ENCODE measurements at regions not wholly inside any gene's neighbourhood (a gene's known extent, or its start where the extent isn't known, plus 50 kb on each side); places are given as distances from the start of the nearest gene placed in this dataset.

- Histone ChIP-seq H3K9me3 (ENCODE audit: low read depth, low read length) (no peaks in the 10 kb centered on the region), H3K4me3 (no peak overlapping the region), H3K36me3 (ENCODE audit: insufficient read depth, low read length) (no peaks in the 10 kb centered on the region), H3K27ac (no peak overlapping the region), H3K9ac (ENCODE audit: insufficient read length) (no peak overlapping the region)
- TF ChIP-seq FOXP2 (optimal IDR thresholded peaks at IDR 0.05; ENCODE audit: control extremely low read depth, extremely low read length, insufficient read depth) (no peak), POLR2AphosphoS5 (IDR thresholded peaks at IDR 0.05; ENCODE audit: borderline replicate concordance, low read depth, low read length) (no peak), EZH2 (IDR thresholded peaks at IDR 0.05) (no peak)
- DNase-seq (ENCODE audit: low read depth, low spot score): no peak
Measured at GRCh38 chr4:42806303-42806835, 86.1 kb upstream of the GRXCR1 start.

- no peak overlapping the region for H3K4me3 ChIP-seq
- H3K9me3 ChIP-seq (ENCODE audit: low read depth, low read length): no peaks in the 10 kb centered on the region
- TF ChIP-seq POLR2AphosphoS5 (IDR thresholded peaks at IDR 0.05; ENCODE audit: borderline replicate concordance, low read depth, low read length): no peak
- TF ChIP-seq EZH2 (IDR thresholded peaks at IDR 0.05): no peak
- TF ChIP-seq FOXP2 (optimal IDR thresholded peaks at IDR 0.05; ENCODE audit: control extremely low read depth, extremely low read length, insufficient read depth): no peak
Measured at GRCh38 chr4:42789041-42789567, 103.4 kb upstream of the GRXCR1 start.

DNA sequence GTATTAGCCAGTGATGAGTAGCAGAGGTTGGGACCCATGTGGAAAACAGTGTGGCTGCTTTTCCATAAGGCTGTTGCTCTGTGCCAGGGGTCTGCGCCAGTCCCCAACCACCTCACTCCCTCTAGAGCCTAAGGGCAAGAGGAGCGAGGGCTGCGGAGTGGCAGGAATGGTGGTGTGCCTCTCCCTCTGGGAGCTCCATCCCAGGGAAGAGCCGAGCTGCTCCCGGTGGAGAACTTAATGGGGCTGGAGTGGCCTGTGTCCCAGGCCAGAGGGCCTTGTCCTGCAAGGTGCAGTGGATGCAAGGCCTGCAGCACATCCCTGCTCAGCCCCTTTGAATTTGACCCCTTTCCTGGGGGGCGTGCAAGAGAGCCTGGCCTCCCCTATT is 105.4 kb upstream of the GRXCR1 start:
- Histone ChIP-seq H3K9ac (ENCODE audit: insufficient read length) (no peak overlapping the region), H3K9me3 (ENCODE audit: low read depth, low read length) (no peaks in the 10 kb centered on the region), H3K4me3 (no peak overlapping the region), H3K36me3 (ENCODE audit: insufficient read depth, low read length) (no peaks in the 10 kb centered on the region), H3K27ac (no peak overlapping the region)
- TF ChIP-seq EZH2 (IDR thresholded peaks at IDR 0.05) (no peak), POLR2AphosphoS5 (IDR thresholded peaks at IDR 0.05; ENCODE audit: borderline replicate concordance, low read depth, low read length) (no peak), FOXP2 (optimal IDR thresholded peaks at IDR 0.05; ENCODE audit: control extremely low read depth, extremely low read length, insufficient read depth) (no peak)
- no peak for DNase-seq (ENCODE audit: low read depth, low spot score)

More at GRCh38 chr4:42789041-42789567, 103.4 kb upstream of the GRXCR1 start:
- Histone ChIP-seq H3K27ac (no peak overlapping the region), H3K36me3 (ENCODE audit: insufficient read depth, low read length) (no peaks in the 10 kb centered on the region), H3K9ac (ENCODE audit: insufficient read length) (no peak overlapping the region)
- no peak for DNase-seq (ENCODE audit: low read depth, low spot score)

- no peak overlapping the region for H3K4me3 ChIP-seq
- TF ChIP-seq POLR2AphosphoS5 (IDR thresholded peaks at IDR 0.05; ENCODE audit: borderline replicate concordance, low read depth, low read length): no peak
- no peak for TF ChIP-seq EZH2 (IDR thresholded peaks at IDR 0.05)
- TF ChIP-seq FOXP2 (optimal IDR thresholded peaks at IDR 0.05; ENCODE audit: control extremely low read depth, extremely low read length, insufficient read depth): no peak
- DNase-seq (ENCODE audit: low read depth, low spot score): no peak
- H3K9me3 ChIP-seq (ENCODE audit: low read depth, low read length): no peaks in the 10 kb centered on the region
- no peak overlapping the region for H3K9ac ChIP-seq (ENCODE audit: insufficient read length)
- H3K36me3 ChIP-seq (ENCODE audit: insufficient read depth, low read length): no peaks in the 10 kb centered on the region
- H3K27ac ChIP-seq: no peak overlapping the region
Measured at GRCh38 chr4:42786350-42787078, 106.0 kb upstream of the GRXCR1 start.

GRCh38 chr4:42785817-42786216 is 106.7 kb upstream of the GRXCR1 start:
- Histone ChIP-seq H3K4me3 (no peak overlapping the region), H3K36me3 (ENCODE audit: insufficient read depth, low read length) (no peaks in the 10 kb centered on the region), H3K9me3 (ENCODE audit: low read depth, low read length) (no peaks in the 10 kb centered on the region), H3K9ac (ENCODE audit: insufficient read length) (no peak overlapping the region), H3K27ac (no peak overlapping the region)
- TF ChIP-seq EZH2 (IDR thresholded peaks at IDR 0.05): no peak
- TF ChIP-seq POLR2AphosphoS5 (IDR thresholded peaks at IDR 0.05; ENCODE audit: borderline replicate concordance, low read depth, low read length): no peak
- no peak for DNase-seq (ENCODE audit: low read depth, low spot score)

DNA sequence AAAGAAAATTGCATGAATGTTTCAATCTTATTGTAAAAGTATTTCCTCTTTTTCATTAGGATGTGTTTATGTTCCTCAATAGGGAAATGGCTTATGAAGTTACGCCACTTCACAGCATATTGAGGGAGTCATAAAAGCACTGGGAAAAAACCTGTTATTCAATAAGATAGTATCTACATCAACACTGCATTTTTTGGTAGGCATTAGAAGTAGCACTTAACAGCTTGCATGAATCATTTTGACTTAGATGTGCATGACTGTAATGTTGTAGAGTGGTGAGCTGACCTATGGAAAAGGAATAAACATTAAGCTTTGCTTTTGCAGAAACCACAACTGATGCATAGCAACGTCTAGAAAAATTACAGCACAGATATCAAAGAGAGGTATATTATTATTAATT is 111.2 kb upstream of the GRXCR1 start:
- no peak for DNase-seq (ENCODE audit: low read depth, low spot score)
- H3K9me3 ChIP-seq (ENCODE audit: low read depth, low read length): no peaks in the 10 kb centered on the region
- no peaks in the 10 kb centered on the region for H3K36me3 ChIP-seq (ENCODE audit: insufficient read depth, low read length)
- H3K9ac ChIP-seq (ENCODE audit: insufficient read length): no peak overlapping the region
- H3K4me3 ChIP-seq: no peak overlapping the region
- H3K27ac ChIP-seq: no peak overlapping the region
- TF ChIP-seq FOXP2 (optimal IDR thresholded peaks at IDR 0.05; ENCODE audit: control extremely low read depth, extremely low read length, insufficient read depth): no peak
- no peak for TF ChIP-seq EZH2 (IDR thresholded peaks at IDR 0.05)
- no peak for TF ChIP-seq POLR2AphosphoS5 (IDR thresholded peaks at IDR 0.05; ENCODE audit: borderline replicate concordance, low read depth, low read length)

- H3K9me3 ChIP-seq (ENCODE audit: low read depth, low read length): no peaks in the 10 kb centered on the region
- no peak overlapping the region for H3K27ac ChIP-seq
- no peaks in the 10 kb centered on the region for H3K36me3 ChIP-seq (ENCODE audit: insufficient read depth, low read length)
- H3K9ac ChIP-seq (ENCODE audit: insufficient read length): no peak overlapping the region
- no peak overlapping the region for H3K4me3 ChIP-seq
- no peak for DNase-seq (ENCODE audit: low read depth, low spot score)
- no peak for TF ChIP-seq POLR2AphosphoS5 (IDR thresholded peaks at IDR 0.05; ENCODE audit: borderline replicate concordance, low read depth, low read length)
- no peak for TF ChIP-seq FOXP2 (optimal IDR thresholded peaks at IDR 0.05; ENCODE audit: control extremely low read depth, extremely low read length, insufficient read depth)
- no peak for TF ChIP-seq EZH2 (IDR thresholded peaks at IDR 0.05)
Measured at GRCh38 chr4:42778349-42778748, 114.2 kb upstream of the GRXCR1 start.

DNA sequence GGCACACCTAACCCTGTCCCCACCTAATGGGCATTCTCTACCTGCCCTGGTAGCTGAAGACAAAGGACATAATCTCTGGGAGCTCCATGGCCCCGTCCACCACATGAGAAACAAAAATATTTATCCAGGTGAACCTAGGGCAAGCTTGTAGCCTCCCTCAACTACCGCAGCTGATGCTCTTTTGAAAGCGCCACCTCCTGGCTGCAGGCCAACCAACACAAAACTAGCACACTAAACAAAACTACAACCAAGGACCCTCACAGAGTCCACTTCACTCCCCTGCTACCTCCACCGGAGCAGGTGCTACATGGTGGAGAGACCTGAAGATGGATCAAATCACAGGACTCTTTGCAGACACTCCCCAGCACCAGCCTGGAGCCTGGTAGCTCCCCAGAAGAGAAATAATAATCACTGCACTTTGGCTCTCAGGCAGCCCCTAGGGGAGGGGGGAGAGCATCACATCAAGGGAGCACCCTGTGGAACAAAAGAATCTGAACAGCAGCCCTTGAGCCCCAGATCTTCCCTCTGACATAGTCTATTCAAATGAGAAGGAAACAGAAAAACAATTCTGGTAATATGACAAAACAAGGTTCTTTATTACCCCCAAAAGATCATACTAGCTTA is 111.3 kb upstream of the ATP8A1 start:
- TF ChIP-seq FOXP2 (optimal IDR thresholded peaks at IDR 0.05; ENCODE audit: control extremely low read depth, extremely low read length, insufficient read depth): no peak
- TF ChIP-seq POLR2AphosphoS5 (IDR thresholded peaks at IDR 0.05; ENCODE audit: borderline replicate concordance, low read depth, low read length): no peak
- no peak for TF ChIP-seq EZH2 (IDR thresholded peaks at IDR 0.05)
- DNase-seq (ENCODE audit: low read depth, low spot score): no peak
- H3K9ac ChIP-seq (ENCODE audit: insufficient read length): no peak overlapping the region
- H3K36me3 ChIP-seq (ENCODE audit: insufficient read depth, low read length): no peaks in the 10 kb centered on the region
- H3K9me3 ChIP-seq (ENCODE audit: low read depth, low read length): no peaks in the 10 kb centered on the region
- 0 out of 2 replicates have a peak overlapping the region, but pooled peaks have one; percentile 60 for H3K4me3 ChIP-seq
- H3K27ac ChIP-seq: no peak overlapping the region
